ENCODE measurements at regions not wholly inside any gene's neighbourhood (a gene's known extent, or its start where the extent isn't known, plus 50 kb on each side); places are given as distances from the start of the nearest gene placed in this dataset.

DNA sequence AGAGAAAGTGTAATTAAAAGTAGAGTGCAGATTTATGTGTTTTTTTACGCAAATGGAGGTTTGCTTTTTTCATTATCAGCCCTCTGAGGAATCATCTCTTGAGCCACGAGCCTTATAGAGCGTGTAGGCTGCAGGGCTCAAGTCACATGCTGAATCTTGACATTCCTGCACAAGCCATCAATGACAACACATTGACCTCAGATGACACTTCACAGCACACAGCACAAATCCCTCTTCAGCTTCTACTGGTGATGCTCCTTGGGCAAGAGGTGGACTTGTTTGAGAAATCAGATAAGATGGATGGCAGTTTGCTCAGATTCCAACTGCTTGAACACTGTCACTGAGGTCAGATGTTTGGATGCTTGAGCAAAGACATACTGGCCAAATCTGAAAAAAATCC, 250.6 kb downstream of the SNCA start:
- TF ChIP-seq, protein P1, sequence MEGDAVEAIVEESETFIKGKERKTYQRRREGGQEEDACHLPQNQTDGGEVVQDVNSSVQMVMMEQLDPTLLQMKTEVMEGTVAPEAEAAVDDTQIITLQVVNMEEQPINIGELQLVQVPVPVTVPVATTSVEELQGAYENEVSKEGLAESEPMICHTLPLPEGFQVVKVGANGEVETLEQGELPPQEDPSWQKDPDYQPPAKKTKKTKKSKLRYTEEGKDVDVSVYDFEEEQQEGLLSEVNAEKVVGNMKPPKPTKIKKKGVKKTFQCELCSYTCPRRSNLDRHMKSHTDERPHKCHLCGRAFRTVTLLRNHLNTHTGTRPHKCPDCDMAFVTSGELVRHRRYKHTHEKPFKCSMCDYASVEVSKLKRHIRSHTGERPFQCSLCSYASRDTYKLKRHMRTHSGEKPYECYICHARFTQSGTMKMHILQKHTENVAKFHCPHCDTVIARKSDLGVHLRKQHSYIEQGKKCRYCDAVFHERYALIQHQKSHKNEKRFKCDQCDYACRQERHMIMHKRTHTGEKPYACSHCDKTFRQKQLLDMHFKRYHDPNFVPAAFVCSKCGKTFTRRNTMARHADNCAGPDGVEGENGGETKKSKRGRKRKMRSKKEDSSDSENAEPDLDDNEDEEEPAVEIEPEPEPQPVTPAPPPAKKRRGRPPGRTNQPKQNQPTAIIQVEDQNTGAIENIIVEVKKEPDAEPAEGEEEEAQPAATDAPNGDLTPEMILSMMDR (IDR thresholded peaks at IDR 0.05), result no peak
- TF ChIP-seq EZH2 (IDR thresholded peaks at IDR 0.05), result no peak

Data from neural progenitor cell (in vitro differentiated cells).